Endothelial cell of umbilical vein (primary cell): ENCODE measurements at regions not wholly inside any gene's neighbourhood (a gene's known extent, or its start where the extent isn't known, plus 50 kb on each side); places are given as distances from the start of the nearest gene placed in this dataset.

Experiments
- BruUV-seq: library from RNA; stranded (reverse); fragments of 400-500 nt; replicated peaks from 2 replicates; lab custom pipeline; 2021; lab: Mats Ljungman, UMichigan
- CTCF ChIA-PET: fragments of 300-600, 350-600 bp; sonication (Branson Sonifier 250); formaldehyde crosslinking; loops from one replicate; lab custom pipeline; 2021; ENCODE audit warnings: antibody characterized with exemption, inconsistent platforms; lab: Charles Lee
- POLR2A ChIA-PET: fragments of 300-600, 350-600 bp; sonication (Branson Sonifier 250); formaldehyde crosslinking; loops from one replicate; lab custom pipeline; 2021; ENCODE audit warnings: antibody characterized with exemption, inconsistent platforms; lab: Charles Lee
- DNase-seq: peaks from one replicate; pipeline ENCODE4 v3.0.0-alpha.2; 2011; ENCODE audit warnings: low read depth, low spot score
- FAIRE-seq: peaks from 2 replicates; lab custom pipeline; 2011; peaks lifted over from hg19 to GRCh38; lab: Jason Lieb, UNC
- H2AFZ ChIP-seq: 2 replicates; pipeline ENCODE4 v1.6.0; 2012; ENCODE audit warnings: low read depth, low read length, control low read depth, inconsistent platforms
- H3K27ac ChIP-seq: 2 replicates; pipeline ENCODE4 v1.5.1; 2011; ENCODE audit warnings: low read depth, mild to moderate bottlenecking, control low read depth, low read length, moderate library complexity; ENCODE audit not compliant: insufficient read depth
- H3K27me3 ChIP-seq, 2 experiments: 2 replicates each; pipeline versions ENCODE4 v1.6.0 to v1.6.1; 2011; ENCODE audit warnings: low read length in 2 of 2, mixed read lengths in 1 of 2; ENCODE audit not compliant: control insufficient read depth in 2 of 2, insufficient read depth in 2 of 2
- H3K36me3 ChIP-seq, 2 experiments: 2 replicates in 1 of 2; 3 replicates in 1 of 2; pipeline ENCODE4 v1.5.1; 2011; ENCODE audit warnings: low read length in 2 of 2, mild to moderate bottlenecking in 1 of 2, moderate library complexity in 1 of 2; ENCODE audit not compliant: control insufficient read depth in 2 of 2, insufficient read depth in 2 of 2; ENCODE audit errors: extremely low read depth in 1 of 2
- H3K4me1 ChIP-seq: 3 replicates; pipeline ENCODE4 v1.5.1; 2011; ENCODE audit warnings: mild to moderate bottlenecking, low read length; ENCODE audit not compliant: control insufficient read depth, insufficient read depth; ENCODE audit errors: extremely low read depth
- H3K4me2 ChIP-seq: 2 replicates; pipeline ENCODE4 v1.6.1; 2011; ENCODE audit warnings: low read length, control low read depth, mixed read lengths; ENCODE audit not compliant: insufficient read depth
- H3K4me3 ChIP-seq, 3 experiments: fragments of 200-600 bp in 1 of 3; sonication (generic), shearing (Covaris generic) in 1 of 3; replicated peaks in 1 of 3; 2 replicates each; pipeline ENCODE4 v1.5.1; 2011 to 2016; ENCODE audit warnings: control low read depth in 3 of 3, low read length in 3 of 3, mild to moderate bottlenecking in 2 of 3, inconsistent platforms in 1 of 3, low read depth in 1 of 3, moderate library complexity in 1 of 3; ENCODE audit not compliant: insufficient read depth in 1 of 3
- H3K79me2 ChIP-seq: 2 replicates; pipeline ENCODE4 v1.6.0; 2012; ENCODE audit warnings: low read length, inconsistent platforms; ENCODE audit not compliant: control insufficient read depth, insufficient read depth
- H3K9ac ChIP-seq: replicated peaks from 2 replicates; pipeline ENCODE3; 2011; ENCODE audit warnings: low read length, control low read depth; ENCODE audit not compliant: insufficient read depth; ENCODE audit errors: extremely low read depth
- H3K9me1 ChIP-seq: replicated peaks from 3 replicates; pipeline ENCODE4 v1.6.0; 2011; ENCODE audit warnings: mild to moderate bottlenecking, low read length; ENCODE audit not compliant: control insufficient read depth, insufficient read depth; ENCODE audit errors: extremely low read depth
- H3K9me3 ChIP-seq: replicated peaks from 2 replicates; pipeline ENCODE4 v1.5.1; 2012; ENCODE audit warnings: low read length, inconsistent platforms; ENCODE audit not compliant: control insufficient read depth, insufficient read depth
- H4K20me1 ChIP-seq: replicated peaks from 2 replicates; pipeline ENCODE3; 2011; ENCODE audit warnings: mild to moderate bottlenecking, low read length; ENCODE audit not compliant: control insufficient read depth, insufficient read depth; ENCODE audit errors: extremely low read depth
- FOS ChIP-seq: IDR thresholded peaks from 2 replicates; pipeline ENCODE4 v1.6.1; 2011; ENCODE audit warnings: mild to moderate bottlenecking, low read length, moderate library complexity, borderline replicate concordance; ENCODE audit not compliant: insufficient read depth
- GATA2 ChIP-seq: IDR thresholded peaks from 2 replicates; pipeline ENCODE4 v1.7.0; 2011; ENCODE audit warnings: low read depth, mild to moderate bottlenecking, moderate library complexity, mixed read lengths, low read length; ENCODE audit not compliant: insufficient read length, insufficient read depth
- JUN ChIP-seq: IDR thresholded peaks from 2 replicates; pipeline ENCODE4 v1.6.1; 2011; ENCODE audit warnings: borderline replicate concordance, low read depth; ENCODE audit not compliant: insufficient read length, insufficient read depth
- MYC ChIP-seq: IDR thresholded peaks from one replicate; pipeline ENCODE4 v1.6.1; 2011; ENCODE audit warnings: mild to moderate bottlenecking, low read depth, low read length
- POLR2A ChIP-seq: IDR thresholded peaks from 2 replicates; pipeline ENCODE4 v1.6.1; 2012; ENCODE audit warnings: low read depth, mild to moderate bottlenecking, control low read depth, low read length
- POLR2AphosphoS5 ChIP-seq: IDR thresholded peaks from 2 replicates; pipeline ENCODE4 v1.6.1; 2012; ENCODE audit warnings: low read depth, mild to moderate bottlenecking, control low read depth, low read length, moderate library complexity; ENCODE audit not compliant: insufficient read depth
- dilution Hi-C: fragments of 300-500 bp; cut with MboI; formaldehyde crosslinking; loops from one replicate; pipeline ENCODE4 v1.15.0; 2019; ENCODE audit warnings: low sequenced_read_pairs; ENCODE audit not compliant: extremely low pct_ligation_motif_present
- intact Hi-C: fragments of 100-400 bp; cut with micrococcal nuclease; formaldehyde crosslinking; loops from one replicate; pipeline ENCODE4 v1.10.0; 2022
- TF ChIP-seq, protein P1 (sequence below), 2 donors: IDR thresholded peaks; 1 replicate in 1 of 2; 2 replicates in 1 of 2; pipeline ENCODE4 v1.5.1; 2011; ENCODE audit warnings: low read length in 2 of 2, mild to moderate bottlenecking in 2 of 2, moderate library complexity in 2 of 2, control low read depth in 1 of 2, inconsistent platforms in 1 of 2, low read depth in 1 of 2; ENCODE audit not compliant: insufficient read depth in 1 of 2; ENCODE audit errors: extremely low read depth in 1 of 2

DNA sequence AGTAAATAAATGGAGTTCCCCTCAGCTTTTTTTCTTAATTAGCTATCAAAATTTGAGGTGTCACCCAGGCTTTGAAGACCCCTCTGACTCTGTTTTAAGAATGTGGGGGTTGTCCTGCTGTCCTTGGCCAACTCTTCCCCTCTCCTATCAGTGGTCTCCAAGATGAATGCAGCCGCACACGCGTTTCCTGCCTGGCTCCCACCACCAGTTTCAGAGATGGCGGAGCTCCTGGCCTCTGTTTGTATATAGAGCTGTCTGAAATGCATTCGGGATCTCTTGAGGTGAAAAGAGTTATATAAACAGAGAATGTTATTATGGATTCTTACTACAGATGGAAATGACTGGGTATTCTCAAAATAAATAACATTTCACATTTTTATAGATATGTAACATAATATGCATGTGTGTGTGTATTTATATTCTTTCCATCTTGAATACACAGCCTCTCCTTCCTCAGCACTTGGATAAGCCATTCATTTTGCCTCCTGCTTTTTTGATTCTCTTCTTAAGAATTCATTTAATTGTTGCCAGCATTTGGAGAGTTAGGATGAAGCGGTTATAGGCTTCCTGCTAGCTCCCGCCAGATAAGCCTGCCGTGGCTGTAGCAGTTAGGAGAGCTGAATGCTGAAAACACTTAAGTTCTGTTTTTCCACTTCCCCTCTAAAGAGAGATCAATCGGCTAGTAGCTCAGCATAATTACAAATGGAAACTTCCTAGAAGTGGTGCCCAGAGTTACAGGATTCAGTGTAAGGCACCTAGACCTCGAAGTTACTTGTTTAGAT, 659.3 kb upstream of the FANCL start:
- no peak for DNase-seq
- dilution Hi-C loops (no loop called here), intact Hi-C loops (no loop called here)
- Histone ChIP-seq H3K79me2 (no peaks in the 10 kb centered on the region), H3K9ac (no peak overlapping the region), H2AFZ (no peak overlapping the region), H3K27me3 (no peaks in the 10 kb centered on the region), H3K4me1 (no peaks in the 10 kb centered on the region), H4K20me1 (no peaks in the 10 kb centered on the region), H3K4me3 (no peak overlapping the region), H3K9me1 (no peaks in the 10 kb centered on the region), H3K4me2 (no peak overlapping the region), H3K9me3 (no peaks in the 10 kb centered on the region), H3K36me3 (no peaks in the 10 kb centered on the region), H3K27ac (no peak overlapping the region)
- TF ChIP-seq MYC = no peak
- no peak for TF ChIP-seq GATA2
- TF ChIP-seq, protein P1, sequence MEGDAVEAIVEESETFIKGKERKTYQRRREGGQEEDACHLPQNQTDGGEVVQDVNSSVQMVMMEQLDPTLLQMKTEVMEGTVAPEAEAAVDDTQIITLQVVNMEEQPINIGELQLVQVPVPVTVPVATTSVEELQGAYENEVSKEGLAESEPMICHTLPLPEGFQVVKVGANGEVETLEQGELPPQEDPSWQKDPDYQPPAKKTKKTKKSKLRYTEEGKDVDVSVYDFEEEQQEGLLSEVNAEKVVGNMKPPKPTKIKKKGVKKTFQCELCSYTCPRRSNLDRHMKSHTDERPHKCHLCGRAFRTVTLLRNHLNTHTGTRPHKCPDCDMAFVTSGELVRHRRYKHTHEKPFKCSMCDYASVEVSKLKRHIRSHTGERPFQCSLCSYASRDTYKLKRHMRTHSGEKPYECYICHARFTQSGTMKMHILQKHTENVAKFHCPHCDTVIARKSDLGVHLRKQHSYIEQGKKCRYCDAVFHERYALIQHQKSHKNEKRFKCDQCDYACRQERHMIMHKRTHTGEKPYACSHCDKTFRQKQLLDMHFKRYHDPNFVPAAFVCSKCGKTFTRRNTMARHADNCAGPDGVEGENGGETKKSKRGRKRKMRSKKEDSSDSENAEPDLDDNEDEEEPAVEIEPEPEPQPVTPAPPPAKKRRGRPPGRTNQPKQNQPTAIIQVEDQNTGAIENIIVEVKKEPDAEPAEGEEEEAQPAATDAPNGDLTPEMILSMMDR (IDR thresholded peaks at IDR 0.05; ENCODE audit: extremely low read depth in 1 of 2, insufficient read depth in 1 of 2, low read depth in 1 of 2, low read length in 2 of 2) = no peak
- no peak for TF ChIP-seq POLR2AphosphoS5
- TF ChIP-seq JUN = no peak
- TF ChIP-seq POLR2A = no peak
- no peak for TF ChIP-seq FOS
- POLR2A ChIA-PET = no interaction called here
- no TSS peak for BruUV-seq
- CTCF ChIA-PET = no interaction called here
- no peak for FAIRE-seq
